Smooth muscle cell (in vitro differentiated cells): ENCODE measurements at regions not wholly inside any gene's neighbourhood (a gene's known extent, or its start where the extent isn't known, plus 50 kb on each side); places are given as distances from the start of the nearest gene placed in this dataset.

ENCODE experiments used
- DNase-seq: peaks from one replicate; lab custom pipeline; 2025; ENCODE audit not compliant: unreplicated experiment; lab: John Stamatoyannopoulos, UW
- H2AFZ ChIP-seq: fragments of 200-600 bp; sonication (generic); 2 replicates; pipeline ENCODE4 v1.6.0; 2016; ENCODE audit warnings: antibody characterized with exemption, low read depth, mild to moderate bottlenecking
- H3F3A ChIP-seq: fragments of 200-600 bp; sonication (generic); 2 replicates; pipeline ENCODE4 v1.6.0; 2017; ENCODE audit warnings: antibody characterized with exemption, low read depth
- H3K27ac ChIP-seq: fragments of 200-600 bp; sonication (generic); 2 replicates; pipeline ENCODE4 v1.5.1; 2016; ENCODE audit warnings: low read depth, mild to moderate bottlenecking
- H3K27me3 ChIP-seq: fragments of 200-600 bp; sonication (generic); 2 replicates; pipeline ENCODE4 v1.6.1; 2016; ENCODE audit warnings: low read depth, mild to moderate bottlenecking
- H3K36me3 ChIP-seq: fragments of 200-600 bp; sonication (generic); 2 replicates; pipeline ENCODE4 v1.5.1; 2016; ENCODE audit warnings: low read depth
- H3K4me1 ChIP-seq: fragments of 200-600 bp; sonication (generic); 2 replicates; pipeline ENCODE4 v1.5.1; 2016; ENCODE audit warnings: low read depth
- H3K4me2 ChIP-seq: fragments of 200-600 bp; sonication (generic); 2 replicates; pipeline ENCODE4 v1.6.0; 2016; ENCODE audit warnings: mild to moderate bottlenecking
- H3K4me3 ChIP-seq: fragments of 200-600 bp; sonication (generic); 2 replicates; pipeline ENCODE4 v1.5.1; 2016; ENCODE audit warnings: mild to moderate bottlenecking
- H3K79me2 ChIP-seq: fragments of 200-600 bp; sonication (generic); 2 replicates; pipeline ENCODE4 v1.6.0; 2016; ENCODE audit warnings: low read depth, mild to moderate bottlenecking
- H3K9ac ChIP-seq: fragments of 200-600 bp; sonication (generic); 2 replicates; pipeline ENCODE4 v1.6.0; 2016; ENCODE audit warnings: low read depth
- H3K9me3 ChIP-seq: fragments of 200-600 bp; sonication (generic); replicated peaks from 2 replicates; pipeline ENCODE4 v1.5.1; 2016; ENCODE audit warnings: low read depth
- H4K20me1 ChIP-seq: fragments of 200-600 bp; sonication (generic); 2 replicates; pipeline ENCODE4 v1.6.0; 2016; ENCODE audit warnings: low read depth
- WGBS: methylation state at CpG from one replicate; pipeline ENCODE4 v1.1.7; 2016; ENCODE audit warnings: low lambda C conversion rate; 5-methylcytosine and 5-hydroxymethylcytosine counted together
- TF ChIP-seq, protein P1 (sequence below): fragments of 200-600 bp; sonication (generic); IDR thresholded peaks from 2 replicates; pipeline ENCODE4 v1.5.1; 2017; ENCODE audit warnings: borderline replicate concordance, mild to moderate bottlenecking, antibody characterized with exemption; ENCODE audit not compliant: insufficient read depth, poor library complexity, severe bottlenecking

DNA sequence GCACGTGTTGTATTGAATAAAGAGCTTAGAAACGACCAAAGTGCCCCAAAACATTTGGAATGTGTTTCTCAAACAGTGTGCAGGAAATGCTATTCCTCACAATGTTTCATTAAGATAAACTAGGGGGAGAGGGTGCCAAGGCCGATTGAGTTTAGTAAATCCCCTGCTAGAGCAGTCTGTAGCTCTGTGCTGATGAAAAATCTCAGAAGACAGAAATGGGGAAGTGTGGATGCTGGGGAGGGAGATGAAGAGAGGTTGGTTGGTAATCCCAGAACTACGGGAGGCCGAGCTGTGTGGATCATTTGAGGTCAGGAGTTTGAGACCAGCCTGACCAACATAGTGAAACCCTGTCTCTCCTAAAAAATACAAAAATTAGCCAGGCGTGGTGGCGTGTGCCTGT, 121.2 kb downstream of the FOXB1 start:
- DNase-seq = no peak
- no peaks in the 10 kb centered on the region for H3K9me3 ChIP-seq
- H3K36me3 ChIP-seq = no peaks in the 10 kb centered on the region
- no peak overlapping the region for H2AFZ ChIP-seq
- peaks cover 5% of the 10 kb centered on the region for H3F3A ChIP-seq
- H3K79me2 ChIP-seq = no peaks in the 10 kb centered on the region
- H4K20me1 ChIP-seq = no peaks in the 10 kb centered on the region
- no peak overlapping the region for H3K4me3 ChIP-seq
- TF ChIP-seq, protein P1, sequence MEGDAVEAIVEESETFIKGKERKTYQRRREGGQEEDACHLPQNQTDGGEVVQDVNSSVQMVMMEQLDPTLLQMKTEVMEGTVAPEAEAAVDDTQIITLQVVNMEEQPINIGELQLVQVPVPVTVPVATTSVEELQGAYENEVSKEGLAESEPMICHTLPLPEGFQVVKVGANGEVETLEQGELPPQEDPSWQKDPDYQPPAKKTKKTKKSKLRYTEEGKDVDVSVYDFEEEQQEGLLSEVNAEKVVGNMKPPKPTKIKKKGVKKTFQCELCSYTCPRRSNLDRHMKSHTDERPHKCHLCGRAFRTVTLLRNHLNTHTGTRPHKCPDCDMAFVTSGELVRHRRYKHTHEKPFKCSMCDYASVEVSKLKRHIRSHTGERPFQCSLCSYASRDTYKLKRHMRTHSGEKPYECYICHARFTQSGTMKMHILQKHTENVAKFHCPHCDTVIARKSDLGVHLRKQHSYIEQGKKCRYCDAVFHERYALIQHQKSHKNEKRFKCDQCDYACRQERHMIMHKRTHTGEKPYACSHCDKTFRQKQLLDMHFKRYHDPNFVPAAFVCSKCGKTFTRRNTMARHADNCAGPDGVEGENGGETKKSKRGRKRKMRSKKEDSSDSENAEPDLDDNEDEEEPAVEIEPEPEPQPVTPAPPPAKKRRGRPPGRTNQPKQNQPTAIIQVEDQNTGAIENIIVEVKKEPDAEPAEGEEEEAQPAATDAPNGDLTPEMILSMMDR = no peak
- no peak overlapping the region for H3K4me2 ChIP-seq
- peaks cover 17% of the 10 kb centered on the region for H3K4me1 ChIP-seq
- H3K27ac ChIP-seq = no peak overlapping the region
- WGBS = 78% methylated on average over 7 of the region's 7 CpGs
- H3K9ac ChIP-seq = no peak overlapping the region
- H3K27me3 ChIP-seq = peaks cover 12% of the 10 kb centered on the region

DNA sequence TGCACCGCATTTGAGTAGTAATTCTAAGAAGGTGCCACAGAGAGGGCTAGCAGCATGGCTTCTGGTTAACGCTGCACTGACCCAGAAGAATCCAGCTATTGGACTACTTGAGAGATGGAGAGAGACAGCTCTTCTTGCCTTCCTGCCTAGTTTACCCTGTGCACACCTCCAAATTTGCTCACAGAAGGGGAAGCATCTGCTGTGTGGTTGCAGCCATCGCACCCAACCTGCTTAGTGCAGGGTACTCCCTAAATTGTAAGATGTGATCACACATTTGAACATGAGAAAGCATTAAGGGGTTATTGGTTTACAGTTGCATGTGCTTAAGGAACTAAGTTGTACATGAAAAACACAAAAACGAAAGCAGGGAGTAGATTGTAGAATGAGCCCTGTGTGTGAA, 122.1 kb downstream of the FOXB1 start:
- Histone ChIP-seq H3K4me1 (peaks cover 16% of the 10 kb centered on the region), H3K4me2 (no peak overlapping the region), H3K27ac (no peak overlapping the region), H2AFZ (no peak overlapping the region), H3K9me3 (no peaks in the 10 kb centered on the region), H3K36me3 (no peaks in the 10 kb centered on the region), H3K27me3 (peaks cover 4% of the 10 kb centered on the region), H3F3A (peaks cover 6% of the 10 kb centered on the region), H3K9ac (no peak overlapping the region), H4K20me1 (no peaks in the 10 kb centered on the region), H3K79me2 (no peaks in the 10 kb centered on the region), H3K4me3 (no peak overlapping the region)
- no peak for DNase-seq
- TF ChIP-seq, protein P1 = no peak
- 97% methylated on average over 4 of the region's 4 CpGs for WGBS

DNA sequence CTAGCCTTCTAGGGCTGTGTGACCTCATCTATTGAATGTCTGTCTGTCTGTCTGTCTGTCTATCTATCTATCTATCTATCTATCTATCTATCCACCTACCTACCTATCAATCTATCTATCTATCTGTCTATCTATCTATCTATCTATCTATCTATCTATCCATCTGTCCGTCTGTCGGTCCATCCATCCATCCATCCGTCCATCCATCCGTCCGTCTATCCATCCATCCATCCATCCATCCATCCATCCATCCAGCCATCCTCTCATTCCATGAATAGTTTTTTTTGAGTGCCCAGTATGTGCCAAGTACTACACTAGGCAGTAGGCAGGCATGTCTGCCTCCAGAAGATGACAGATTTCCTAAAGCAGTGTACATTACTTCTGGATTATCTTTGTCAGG, 122.5 kb downstream of the FOXB1 start:
- H3K4me1 ChIP-seq = peaks cover 16% of the 10 kb centered on the region
- no peak for DNase-seq
- TF ChIP-seq, protein P1 = no peak
- peaks cover 6% of the 10 kb centered on the region for H3F3A ChIP-seq
- H3K27ac ChIP-seq = no peak overlapping the region
- H3K9ac ChIP-seq = no peak overlapping the region
- no peaks in the 10 kb centered on the region for H4K20me1 ChIP-seq
- no peaks in the 10 kb centered on the region for H3K79me2 ChIP-seq
- 89% methylated on average over 5 of the region's 5 CpGs for WGBS
- H2AFZ ChIP-seq = no peak overlapping the region
- H3K4me3 ChIP-seq = no peak overlapping the region
- no peaks in the 10 kb centered on the region for H3K36me3 ChIP-seq
- no peaks in the 10 kb centered on the region for H3K27me3 ChIP-seq
- H3K4me2 ChIP-seq = no peak overlapping the region
- no peaks in the 10 kb centered on the region for H3K9me3 ChIP-seq

DNA sequence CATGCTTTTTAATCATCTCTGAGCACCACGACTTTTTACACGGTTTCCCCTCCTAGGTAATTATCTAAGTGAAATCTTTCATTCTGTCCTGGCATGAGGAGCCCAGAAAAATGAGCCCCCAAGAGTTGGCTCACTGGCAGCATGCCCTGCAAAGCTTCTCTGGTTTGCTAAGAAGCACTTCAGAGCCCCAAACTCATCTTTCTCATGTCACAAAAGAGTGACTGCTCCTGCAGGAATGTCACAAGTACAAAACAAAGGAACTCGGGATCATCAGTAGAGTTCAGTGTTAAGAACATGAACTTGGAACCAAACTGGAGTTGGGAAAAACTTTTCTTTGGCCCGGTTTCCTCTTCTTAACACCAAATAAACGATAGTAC, 123.9 kb downstream of the FOXB1 start:
- TF ChIP-seq, protein P1 = no peak
- DNase-seq = no peak
- Histone ChIP-seq H3K79me2 (no peaks in the 10 kb centered on the region), H3F3A (peaks cover 6% of the 10 kb centered on the region), H3K9me3 (no peaks in the 10 kb centered on the region), H4K20me1 (no peaks in the 10 kb centered on the region), H3K4me3 (peak overlapping the region; percentile 53), H3K4me1 (peaks cover 16% of the 10 kb centered on the region), H3K9ac (peak overlapping the region; percentile 58), H2AFZ (peak overlapping the region; percentile 72), H3K27ac (peak overlapping the region; percentile 62), H3K36me3 (no peaks in the 10 kb centered on the region), H3K27me3 (no peaks in the 10 kb centered on the region), H3K4me2 (peak overlapping the region; percentile 84)
- WGBS = 24% methylated on average over 5 of the region's 5 CpGs
